GM21447 (cell line): ENCODE measurements at regions not wholly inside any gene's neighbourhood (a gene's known extent, or its start where the extent isn't known, plus 50 kb on each side); places are given as distances from the start of the nearest gene placed in this dataset.

Experiments
- ATAC-seq: cut with Tn5 transposase; IDR thresholded peaks from one replicate; pipeline ENCODE4 v1.9.1; 2021; ENCODE audit not compliant: unreplicated experiment

GRCh38 chr1:186557147-186557777 is 96.3 kb upstream of the PDC start:
- ATAC-seq: no peak

- ATAC-seq: no peak
Observed at GRCh38 chr1:186550832-186551231, 89.9 kb upstream of the PDC start.

- no peak for ATAC-seq
Observed at GRCh38 chr1:186541003-186541402, 80.1 kb upstream of the PDC start.

- ATAC-seq: no peak
Observed at GRCh38 chr1:186540521-186540920, 79.6 kb upstream of the PDC start.

GRCh38 chr1:186536273-186536890 is 75.5 kb upstream of the PDC start:
- ATAC-seq: no peak

- ATAC-seq: no peak
Observed at GRCh38 chr1:186535388-186536133, 74.6 kb upstream of the PDC start.

- ATAC-seq: no peak
Observed at GRCh38 chr1:186534401-186534800, 73.5 kb upstream of the PDC start.

GRCh38 chr1:186532466-186532865 is 71.6 kb upstream of the PDC start:
- no peak for ATAC-seq

- no peak for ATAC-seq
Observed at GRCh38 chr1:186531561-186532165, 70.7 kb upstream of the PDC start.

- no peak for ATAC-seq
Observed at GRCh38 chr1:186530109-186530508, 69.2 kb upstream of the PDC start.

- no peak for ATAC-seq
Observed at GRCh38 chr1:186519982-186520381, 59.1 kb upstream of the PDC start.

GRCh38 chr1:186518822-186519381 is 58.0 kb upstream of the PDC start:
- ATAC-seq: peak; percentile 68

GRCh38 chr1:186518395-186518794 is 57.5 kb upstream of the PDC start:
- ATAC-seq: peak; percentile 26

- ATAC-seq: no peak
Observed at GRCh38 chr1:186514367-186514766, 53.5 kb upstream of the PDC start.

GRCh38 chr1:186513526-186513925 is 52.6 kb upstream of the PDC start:
- ATAC-seq: no peak

GRCh38 chr1:186512698-186513457 is 52.0 kb upstream of the PDC start:
- ATAC-seq: no peak

GRCh38 chr1:186511761-186512637 is 51.1 kb upstream of the PDC start:
- ATAC-seq: no peak
